ENCODE measurements at regions not wholly inside any gene's neighbourhood (a gene's known extent, or its start where the extent isn't known, plus 50 kb on each side); places are given as distances from the start of the nearest gene placed in this dataset.

DNA sequence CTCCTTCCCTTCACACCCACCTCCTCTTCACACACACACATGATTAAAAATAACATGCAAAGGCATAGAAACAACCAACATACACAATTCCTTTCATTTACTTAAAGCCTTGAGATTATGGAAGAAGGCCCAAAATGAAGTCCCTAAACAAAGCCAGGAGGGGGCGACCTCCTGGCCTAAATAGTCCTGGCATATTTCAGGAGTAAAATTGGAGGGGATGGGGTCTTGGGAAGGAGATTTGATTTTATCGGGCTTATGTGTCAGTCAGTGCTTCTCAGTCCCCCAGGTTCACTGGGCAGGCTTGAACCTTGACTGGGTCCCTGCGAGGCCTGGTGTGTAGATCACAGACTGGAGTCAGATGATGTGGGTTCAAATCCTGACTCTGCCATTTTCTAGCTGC lies 266.4 kb downstream of the SAMD5 start:
- Histone ChIP-seq H3K9ac (no peak overlapping the region), H3K9me3 (replicated peaks in 1 of 11) (peaks cover 0 to 6% (median 0%) of the 10 kb centered on the region in 11 experiments; a peak in 1 of 22 replicates), H3K4me3 (no peak overlapping the region), H3K27ac (no peak overlapping the region), H3K36me3 (no peaks in the 10 kb centered on the region), H3K27me3 (no peaks in the 10 kb centered on the region), H4K20me1 (no peaks in the 10 kb centered on the region), H3K4me2 (no peak overlapping the region), H3K4me1 (0 out of 20 replicates have a peak, but pooled peaks cover 0 to 5% (median 0%) of the 10 kb centered on the region in 10 experiments)
- no peak for TF ChIP-seq Cebpa-rat (IDR thresholded peaks at IDR 0.05)

DNA sequence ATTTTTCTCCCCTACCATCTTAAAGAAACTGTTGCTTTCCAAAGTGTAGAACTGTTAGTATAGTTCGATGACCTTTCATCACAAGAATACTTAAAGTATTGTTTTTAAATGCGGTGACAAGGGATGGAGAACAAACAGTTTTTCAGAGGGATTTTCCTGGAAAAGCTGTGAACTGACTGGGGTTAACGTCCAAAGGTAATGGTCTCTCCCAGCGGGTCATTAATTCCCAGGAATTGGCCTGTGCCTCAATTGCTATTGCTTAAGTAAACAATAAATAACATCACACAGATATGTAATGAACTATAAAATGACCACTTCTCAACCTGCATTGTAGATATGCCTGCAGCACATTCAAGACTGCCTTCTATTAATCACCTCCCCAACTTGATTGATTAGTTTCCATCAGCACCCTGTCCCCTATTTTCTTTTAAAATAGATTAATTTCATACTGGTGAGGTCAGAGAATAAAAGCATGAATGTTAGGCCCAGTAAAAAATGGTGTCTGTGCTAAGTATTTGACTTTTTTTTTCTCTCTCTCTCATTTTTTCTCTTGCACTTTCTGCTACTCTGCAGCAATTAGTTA lies 268.2 kb downstream of the SAMD5 start:
- Histone ChIP-seq H4K20me1 (no peaks in the 10 kb centered on the region), H3K9ac (no peak overlapping the region), H3K4me2 (no peak overlapping the region), H3K4me1 (0 out of 20 replicates have a peak, but pooled peaks cover 0 to 5% (median 0%) of the 10 kb centered on the region in 10 experiments), H3K9me3 (replicated peaks in 1 of 11) (peaks cover 0 to 6% (median 0%) of the 10 kb centered on the region in 11 experiments; a peak in 1 of 22 replicates), H3K36me3 (no peaks in the 10 kb centered on the region), H3K27ac (no peak overlapping the region), H3K4me3 (no peak overlapping the region), H3K27me3 (no peaks in the 10 kb centered on the region)
- no peak for TF ChIP-seq Cebpa-rat (IDR thresholded peaks at IDR 0.05)

GRCh38 chr6:147779624-147780023 lies 271.1 kb downstream of the SAMD5 start:
- Histone ChIP-seq H3K4me3 (no peak overlapping the region), H3K36me3 (no peaks in the 10 kb centered on the region), H3K9me3 (replicated peaks in 1 of 11) (no peaks in the 10 kb centered on the region), H3K9ac (no peak overlapping the region), H4K20me1 (no peaks in the 10 kb centered on the region), H3K27me3 (no peaks in the 10 kb centered on the region), H3K27ac (no peak overlapping the region), H3K4me1 (0 out of 20 replicates have a peak, but pooled peaks cover 0 to 5% (median 0%) of the 10 kb centered on the region in 10 experiments), H3K4me2 (no peak overlapping the region)
- TF ChIP-seq Cebpa-rat (IDR thresholded peaks at IDR 0.05): no peak

DNA sequence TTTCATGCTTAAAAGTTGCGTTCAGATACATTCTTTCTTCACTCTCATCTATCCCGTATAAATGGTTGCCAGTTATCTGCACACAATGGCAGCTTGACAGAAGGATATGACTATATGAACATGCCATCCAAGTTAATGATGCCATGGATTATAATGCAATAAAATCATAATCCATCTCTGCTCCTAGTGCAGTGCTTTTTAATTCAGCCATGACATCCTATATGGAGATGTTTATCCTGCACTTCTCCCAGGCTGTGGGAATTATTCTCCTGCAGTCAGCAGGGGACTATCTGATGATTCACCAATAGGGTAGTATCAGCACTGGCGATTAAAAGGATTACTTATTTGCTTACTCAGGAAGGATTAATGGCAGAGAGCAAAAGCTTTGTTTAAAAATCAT lies 273.8 kb downstream of the SAMD5 start:
- Histone ChIP-seq H3K9me3 (replicated peaks in 1 of 11) (no peaks in the 10 kb centered on the region), H3K27me3 (no peaks in the 10 kb centered on the region), H3K4me3 (no peak overlapping the region), H3K9ac (no peak overlapping the region), H3K4me1 (0 out of 20 replicates have a peak, but pooled peaks cover 0 to 5% (median 0%) of the 10 kb centered on the region in 10 experiments), H3K4me2 (no peak overlapping the region), H3K36me3 (no peaks in the 10 kb centered on the region), H3K27ac (no peak overlapping the region), H4K20me1 (no peaks in the 10 kb centered on the region)
- no peak for TF ChIP-seq Cebpa-rat (IDR thresholded peaks at IDR 0.05)

DNA sequence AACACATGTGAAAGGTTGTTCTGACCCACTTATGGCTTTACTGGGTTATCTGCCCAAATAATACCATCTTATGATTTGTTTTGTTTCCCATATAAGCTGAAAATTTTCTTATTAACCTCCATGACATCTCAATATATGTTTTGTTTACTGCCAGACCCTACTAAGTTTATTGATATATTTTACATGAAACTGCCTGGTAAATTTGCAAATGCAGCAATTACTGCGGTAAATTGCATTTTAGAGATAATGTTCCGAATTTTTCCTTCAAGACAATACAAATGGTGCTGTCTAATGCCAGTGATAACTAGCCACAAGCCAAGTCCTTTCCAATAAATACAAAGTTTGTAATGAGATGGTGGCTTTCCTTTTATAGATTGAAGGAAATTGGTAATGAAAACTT lies 275.9 kb downstream of the SAMD5 start:
- Histone ChIP-seq H3K9me3 (replicated peaks in 1 of 11) (no peaks in the 10 kb centered on the region), H3K4me2 (no peak overlapping the region), H3K27me3 (no peaks in the 10 kb centered on the region), H3K36me3 (no peaks in the 10 kb centered on the region), H3K4me3 (no peak overlapping the region), H3K9ac (no peak overlapping the region), H3K27ac (no peak overlapping the region), H3K4me1 (no peaks in the 10 kb centered on the region), H4K20me1 (no peaks in the 10 kb centered on the region)
- no peak for TF ChIP-seq Cebpa-rat (IDR thresholded peaks at IDR 0.05)

GRCh38 chr6:147787417-147787816 lies 278.9 kb downstream of the SAMD5 start:
- no peaks in the 10 kb centered on the region for H4K20me1 ChIP-seq
- H3K9me3 ChIP-seq (replicated peaks in 1 of 11): peaks cover 0 to 14% (median 6%) of the 10 kb centered on the region in 11 experiments; a peak in 10 of 22 replicates
- H3K4me3 ChIP-seq: no peak overlapping the region
- no peaks in the 10 kb centered on the region for H3K4me1 ChIP-seq
- H3K4me2 ChIP-seq: no peak overlapping the region
- no peaks in the 10 kb centered on the region for H3K36me3 ChIP-seq
- H3K27me3 ChIP-seq: no peaks in the 10 kb centered on the region
- no peak overlapping the region for H3K27ac ChIP-seq
- H3K9ac ChIP-seq: no peak overlapping the region
- no peak for TF ChIP-seq Cebpa-rat (IDR thresholded peaks at IDR 0.05)

GRCh38 chr6:147789430-147789947 lies 281.0 kb downstream of the SAMD5 start:
- no peak for TF ChIP-seq Cebpa-rat (IDR thresholded peaks at IDR 0.05)
- H3K27me3 ChIP-seq: no peaks in the 10 kb centered on the region
- H3K4me1 ChIP-seq: no peaks in the 10 kb centered on the region
- peaks cover 0 to 14% (median 6%) of the 10 kb centered on the region in 11 experiments; a peak in 10 of 22 replicates for H3K9me3 ChIP-seq (replicated peaks in 1 of 11)
- H3K9ac ChIP-seq: no peak overlapping the region
- no peak overlapping the region for H3K4me3 ChIP-seq
- H4K20me1 ChIP-seq: no peaks in the 10 kb centered on the region
- no peaks in the 10 kb centered on the region for H3K36me3 ChIP-seq
- no peak overlapping the region for H3K4me2 ChIP-seq
- H3K27ac ChIP-seq: no peak overlapping the region

- no peaks in the 10 kb centered on the region for H3K4me1 ChIP-seq
- H3K36me3 ChIP-seq: no peaks in the 10 kb centered on the region
- peaks cover 0 to 14% (median 6%) of the 10 kb centered on the region in 11 experiments; a peak in 10 of 22 replicates for H3K9me3 ChIP-seq (replicated peaks in 1 of 11)
- no peak overlapping the region for H3K4me2 ChIP-seq
- no peaks in the 10 kb centered on the region for H3K27me3 ChIP-seq
- TF ChIP-seq Cebpa-rat (IDR thresholded peaks at IDR 0.05): no peak
- no peaks in the 10 kb centered on the region for H4K20me1 ChIP-seq
- no peak overlapping the region for H3K9ac ChIP-seq
- H3K4me3 ChIP-seq: no peak overlapping the region
- H3K27ac ChIP-seq: no peak overlapping the region
Observed at GRCh38 chr6:147793871-147794643, 285.6 kb downstream of the SAMD5 start.

- no peaks in the 10 kb centered on the region for H3K36me3 ChIP-seq
- peaks cover 0 to 8% (median 4%) of the 10 kb centered on the region in 10 experiments; a peak in 7 of 20 replicates for H3K4me1 ChIP-seq
- no peak for TF ChIP-seq Cebpa-rat (IDR thresholded peaks at IDR 0.05)
- H3K27ac ChIP-seq: no peak overlapping the region
- H3K4me2 ChIP-seq: no peak overlapping the region
- no peak overlapping the region for H3K9ac ChIP-seq
- no peaks in the 10 kb centered on the region for H3K27me3 ChIP-seq
- H3K9me3 ChIP-seq (replicated peaks in 1 of 11): peaks cover 11 to 18% (median 13%) of the 10 kb centered on the region in 11 experiments; a peak in 20 of 22 replicates
- H4K20me1 ChIP-seq: no peaks in the 10 kb centered on the region
- no peak overlapping the region for H3K4me3 ChIP-seq
Observed at GRCh38 chr6:147802459-147802858, 294.0 kb downstream of the SAMD5 start.

All from BLaER1 treated with 17β-estradiol and CSF1 and Interleukin-3, amounts not matched to agents 10 nM and 100 nM (cell line).